Mesenchymal stem cell (in vitro differentiated cells and primary cell): ENCODE measurements at regions not wholly inside any gene's neighbourhood (a gene's known extent, or its start where the extent isn't known, plus 50 kb on each side); places are given as distances from the start of the nearest gene placed in this dataset.

ENCODE experiments used
- DNase-seq: peaks from one replicate; pipeline ENCODE4 v3.0.0-alpha.2; 2013
- H2AFZ ChIP-seq: one replicate; pipeline ENCODE4 v1.6.1; 2013; ENCODE audit warnings: low read depth, mild to moderate bottlenecking, control low read depth, inconsistent platforms, low read length, moderate library complexity
- H2AK5ac ChIP-seq: 2 replicates; pipeline ENCODE4 v1.6.1; 2013; ENCODE audit warnings: low read length, moderate library complexity, mild to moderate bottlenecking, inconsistent platforms; ENCODE audit not compliant: severe bottlenecking
- H2BK120ac ChIP-seq: one replicate; pipeline ENCODE4 v1.6.1; 2013; ENCODE audit warnings: low read depth, mild to moderate bottlenecking, inconsistent platforms, low read length, moderate library complexity
- H2BK12ac ChIP-seq, 2 experiments: one replicate each; pipeline ENCODE4 v1.6.1; 2013; ENCODE audit warnings: inconsistent platforms in 2 of 2, low read length in 2 of 2, mild to moderate bottlenecking in 2 of 2, moderate library complexity in 2 of 2, control low read depth in 1 of 2
- H2BK15ac ChIP-seq: one replicate; pipeline ENCODE4 v1.6.1; 2013; ENCODE audit warnings: mild to moderate bottlenecking, low read depth, inconsistent platforms; ENCODE audit not compliant: poor library complexity, severe bottlenecking
- H2BK5ac ChIP-seq: 2 replicates; pipeline ENCODE4 v1.6.1; 2013; ENCODE audit warnings: low read depth, mild to moderate bottlenecking, low read length, control low read depth, inconsistent platforms; ENCODE audit not compliant: poor library complexity, severe bottlenecking
- H3K14ac ChIP-seq, 2 experiments: one replicate each; pipeline ENCODE4 v1.6.1; 2013; ENCODE audit warnings: inconsistent platforms in 2 of 2, low read length in 2 of 2, control low read depth in 1 of 2, mild to moderate bottlenecking in 1 of 2, moderate library complexity in 1 of 2
- H3K18ac ChIP-seq, 2 experiments: one replicate each; pipeline ENCODE4 v1.6.1; 2013; ENCODE audit warnings: inconsistent platforms in 2 of 2, low read length in 2 of 2, control low read depth in 1 of 2, low read depth in 1 of 2, mild to moderate bottlenecking in 1 of 2
- H3K23ac ChIP-seq, 2 experiments: one replicate each; pipeline ENCODE4 v1.6.1; 2013; ENCODE audit warnings: inconsistent platforms in 2 of 2, low read length in 2 of 2, mild to moderate bottlenecking in 2 of 2, moderate library complexity in 2 of 2, control low read depth in 1 of 2
- H3K27ac ChIP-seq: 2 replicates; pipeline ENCODE4 v1.5.1; 2013; ENCODE audit warnings: mild to moderate bottlenecking, moderate library complexity, low read length, control low read depth, inconsistent platforms; ENCODE audit not compliant: poor library complexity, severe bottlenecking
- H3K27me3 ChIP-seq, 2 experiments: 2 replicates each; pipeline versions ENCODE4 v1.6.1 to v1.7.0; 2013; ENCODE audit warnings: low read length in 2 of 2, mild to moderate bottlenecking in 2 of 2, moderate library complexity in 2 of 2, control low read depth in 1 of 2, inconsistent platforms in 1 of 2; ENCODE audit not compliant: control insufficient read depth in 1 of 2, insufficient read depth in 1 of 2
- H3K36me3 ChIP-seq, 2 experiments: 2 replicates each; pipeline versions ENCODE4 v1.6.1 to v1.7.0; 2013; ENCODE audit warnings: low read length in 2 of 2, control low read depth in 1 of 2, inconsistent platforms in 1 of 2, low read depth in 1 of 2, mild to moderate bottlenecking in 1 of 2; ENCODE audit not compliant: insufficient read depth in 2 of 2, control insufficient read depth in 1 of 2
- H3K4ac ChIP-seq, 2 experiments: one replicate each; pipeline ENCODE4 v1.6.1; 2013; ENCODE audit warnings: inconsistent platforms in 2 of 2, low read length in 2 of 2, mild to moderate bottlenecking in 2 of 2, moderate library complexity in 2 of 2, control low read depth in 1 of 2, low read depth in 1 of 2
- H3K4me1 ChIP-seq: 2 replicates; pipeline ENCODE4 v1.6.1; 2013; ENCODE audit warnings: low read depth, low read length, control low read depth; ENCODE audit not compliant: control insufficient read depth, insufficient read depth
- H3K4me2 ChIP-seq: 2 replicates; pipeline ENCODE4 v1.6.1; 2013; ENCODE audit warnings: low read length, mild to moderate bottlenecking, inconsistent platforms; ENCODE audit not compliant: poor library complexity, severe bottlenecking
- H3K4me3 ChIP-seq, 2 experiments: 2 replicates each; pipeline versions ENCODE4 v1.5.1 to v1.7.0; 2013; ENCODE audit warnings: low read length in 2 of 2, mild to moderate bottlenecking in 2 of 2, control low read depth in 1 of 2, low read depth in 1 of 2; ENCODE audit not compliant: insufficient read depth in 1 of 2
- H3K79me1 ChIP-seq: replicated peaks from 2 replicates; pipeline ENCODE4 v1.6.1; 2013; ENCODE audit warnings: mild to moderate bottlenecking, control low read depth, low read length, inconsistent platforms; ENCODE audit not compliant: poor library complexity, severe bottlenecking
- H3K9ac ChIP-seq: 2 replicates; pipeline ENCODE4 v1.7.0; 2013; ENCODE audit warnings: mild to moderate bottlenecking, low read length, moderate library complexity
- H3K9me3 ChIP-seq: 2 replicates; pipeline ENCODE4 v1.7.0; 2013; ENCODE audit warnings: mild to moderate bottlenecking, low read length; ENCODE audit not compliant: control insufficient read depth
- H4K8ac ChIP-seq: one replicate; pipeline ENCODE4 v1.6.1; 2013; ENCODE audit warnings: inconsistent platforms, mild to moderate bottlenecking, low read length, moderate library complexity
- H4K91ac ChIP-seq: one replicate; pipeline ENCODE4 v1.6.1; 2013; ENCODE audit warnings: mild to moderate bottlenecking, low read length, inconsistent platforms
- WGBS: methylation state at CpG from one replicate; pipeline ENCODE4 v1.1.7; 2013; ENCODE audit warnings: mixed read lengths; 5-methylcytosine and 5-hydroxymethylcytosine counted together

DNA sequence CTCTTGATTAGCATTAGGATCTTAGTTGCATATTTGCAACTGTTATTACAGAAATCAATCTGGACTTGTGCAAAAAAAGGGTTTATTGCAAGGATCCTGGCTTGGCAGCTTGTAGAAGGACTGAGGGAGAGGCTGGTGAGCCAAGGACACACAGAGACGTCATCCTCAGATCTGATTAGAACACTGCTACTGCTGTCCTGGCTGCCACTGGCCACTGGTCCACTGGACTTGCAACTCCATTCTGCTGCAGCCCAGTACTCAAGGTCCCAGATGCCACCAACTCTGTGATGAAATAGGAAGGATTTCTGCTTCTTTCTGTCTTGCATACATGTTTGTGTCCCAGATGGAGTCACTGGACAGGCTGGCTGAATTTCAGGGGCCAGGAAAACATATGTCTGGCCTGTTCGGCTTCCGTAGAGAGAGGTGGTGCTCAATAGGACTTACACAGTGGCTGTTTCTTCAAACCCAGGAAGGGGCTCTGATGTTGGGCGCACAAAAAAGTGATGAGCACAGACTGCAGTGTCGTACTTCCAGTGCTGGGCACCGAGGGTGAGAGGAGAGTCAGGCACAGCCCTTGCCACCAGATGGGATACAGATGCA, 68.9 kb upstream of the SH3PXD2B start:
- no peak for DNase-seq
- Histone ChIP-seq H2BK120ac (no peak overlapping the region), H2BK15ac (no peak overlapping the region), H3K9ac (no peak overlapping the region), H2BK5ac (no peak overlapping the region), H3K4me1 (no peaks in the 10 kb centered on the region), H2AFZ (no peak overlapping the region), H3K23ac (no peak overlapping the region), H3K9me3 (peaks cover 33% of the 10 kb centered on the region), H3K4ac (no peak overlapping the region), H4K91ac (no peak overlapping the region), H3K36me3 (no peaks in the 10 kb centered on the region), H3K4me2 (no peak overlapping the region), H2AK5ac (no peak overlapping the region), H3K14ac (no peak overlapping the region), H3K79me1 (no peaks in the 10 kb centered on the region), H3K27me3 (peaks cover 29 to 35% of the 10 kb centered on the region in 2 experiments), H2BK12ac (no peak overlapping the region), H3K18ac (no peak overlapping the region), H4K8ac (no peak overlapping the region), H3K4me3 (no peak overlapping the region), H3K27ac (no peak overlapping the region)
- 90% methylated on average over 6 of the region's 6 CpGs for WGBS

DNA sequence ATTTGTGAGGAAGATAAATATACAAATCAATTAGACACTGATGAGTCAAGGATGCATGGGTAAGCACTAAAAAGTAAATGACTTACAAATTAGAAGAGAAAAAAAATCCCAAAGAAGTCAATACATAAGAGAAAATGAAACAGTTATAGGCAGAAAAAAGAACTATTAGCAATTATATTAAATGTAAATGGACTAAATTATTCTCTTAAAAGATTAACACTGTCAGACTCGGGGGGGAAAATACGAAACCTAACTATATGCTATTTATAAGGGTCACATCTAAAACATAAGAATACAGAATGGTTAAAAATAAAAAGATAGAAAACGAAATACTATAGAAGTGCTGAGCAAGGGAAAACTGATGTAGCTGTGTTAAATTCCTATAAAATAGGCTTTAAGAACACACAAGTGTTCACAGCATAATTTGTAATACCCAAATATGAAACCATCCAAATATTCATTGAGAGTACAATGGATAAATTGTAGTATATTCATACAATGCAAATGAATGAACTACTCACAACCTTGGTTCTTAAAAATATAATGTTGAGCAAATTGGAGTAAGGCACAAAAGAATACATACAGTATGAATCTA, 67.1 kb upstream of the SH3PXD2B start:
- H3K79me1 ChIP-seq: no peaks in the 10 kb centered on the region
- H2BK12ac ChIP-seq: no peak overlapping the region
- no peak overlapping the region for H2AFZ ChIP-seq
- no CpG with 5 or more reads among the region's 3 CpGs for WGBS
- no peak overlapping the region for H4K8ac ChIP-seq
- peaks cover 47% of the 10 kb centered on the region for H3K9me3 ChIP-seq
- H3K23ac ChIP-seq: no peak overlapping the region
- H3K14ac ChIP-seq: no peak overlapping the region
- H3K27ac ChIP-seq: no peak overlapping the region
- no peak overlapping the region for H3K4me3 ChIP-seq
- peaks cover 11 to 25% of the 10 kb centered on the region in 2 experiments for H3K27me3 ChIP-seq
- no peak overlapping the region for H4K91ac ChIP-seq
- no peak overlapping the region for H2BK120ac ChIP-seq
- no peak overlapping the region for H2BK5ac ChIP-seq
- DNase-seq: no peak
- H3K4me2 ChIP-seq: no peak overlapping the region
- H3K4ac ChIP-seq: no peak overlapping the region
- H3K9ac ChIP-seq: no peak overlapping the region
- no peaks in the 10 kb centered on the region for H3K36me3 ChIP-seq
- H2BK15ac ChIP-seq: no peak overlapping the region
- H3K18ac ChIP-seq: no peak overlapping the region
- H2AK5ac ChIP-seq: no peak overlapping the region
- no peaks in the 10 kb centered on the region for H3K4me1 ChIP-seq

DNA sequence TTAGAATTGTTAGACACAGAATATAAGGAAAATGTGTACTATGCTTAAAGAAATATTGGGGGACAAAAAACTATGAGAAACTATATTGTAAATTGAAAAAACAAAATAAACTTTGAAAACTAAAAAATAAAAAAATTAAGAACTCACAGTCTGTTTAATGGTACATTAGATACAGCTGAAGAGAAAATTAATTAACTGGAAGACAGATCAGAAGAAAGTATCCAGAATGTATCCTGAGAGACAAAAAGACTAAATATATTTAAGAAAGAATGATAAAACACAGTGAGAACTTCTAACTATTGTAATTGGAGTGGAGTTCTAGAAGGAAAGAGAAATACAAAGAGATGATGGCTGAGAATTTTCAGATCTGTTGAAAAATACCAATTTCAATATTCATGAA, 57.6 kb upstream of the SH3PXD2B start:
- H2BK120ac ChIP-seq: no peak overlapping the region
- H2BK15ac ChIP-seq: no peak overlapping the region
- no peak overlapping the region for H3K4me3 ChIP-seq
- no peak overlapping the region for H2BK12ac ChIP-seq
- peaks cover 53% of the 10 kb centered on the region for H3K9me3 ChIP-seq
- H2BK5ac ChIP-seq: no peak overlapping the region
- no peak overlapping the region for H2AFZ ChIP-seq
- H3K27me3 ChIP-seq: peaks cover 25 to 36% of the 10 kb centered on the region in 2 experiments
- no peak overlapping the region for H3K9ac ChIP-seq
- H3K14ac ChIP-seq: no peak overlapping the region
- no peak overlapping the region for H3K18ac ChIP-seq
- no peaks in the 10 kb centered on the region for H3K36me3 ChIP-seq
- H3K4ac ChIP-seq: no peak overlapping the region
- no peak overlapping the region for H2AK5ac ChIP-seq
- no peaks in the 10 kb centered on the region for H3K4me1 ChIP-seq
- H4K91ac ChIP-seq: no peak overlapping the region
- DNase-seq: no peak
- no peak overlapping the region for H4K8ac ChIP-seq
- H3K23ac ChIP-seq: no peak overlapping the region
- H3K27ac ChIP-seq: no peak overlapping the region
- H3K79me1 ChIP-seq: no peaks in the 10 kb centered on the region
- H3K4me2 ChIP-seq: no peak overlapping the region

DNA sequence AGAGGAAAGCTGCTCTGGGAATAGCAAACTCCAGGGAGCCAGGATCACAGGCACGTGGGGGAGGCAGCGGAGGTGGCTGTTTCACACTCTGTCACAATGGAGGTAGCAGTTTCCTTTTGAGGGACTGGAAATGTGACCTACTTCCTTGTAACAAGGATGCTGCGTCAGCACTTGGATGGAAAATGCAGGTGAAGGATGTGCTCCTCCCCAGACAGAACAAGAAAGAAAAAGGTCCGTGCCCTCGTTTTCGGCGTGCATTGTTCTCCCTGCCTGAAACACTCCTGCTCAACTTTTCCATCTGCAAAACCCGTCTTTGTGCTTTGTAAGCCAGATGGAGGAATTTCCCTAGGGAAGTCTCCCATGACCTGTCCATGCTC, 55.1 kb upstream of the SH3PXD2B start:
- no peak overlapping the region for H2BK12ac ChIP-seq
- H3K9ac ChIP-seq: no peak overlapping the region
- no peak overlapping the region for H3K14ac ChIP-seq
- no peak overlapping the region for H2BK120ac ChIP-seq
- H2BK15ac ChIP-seq: no peak overlapping the region
- no peak overlapping the region for H4K91ac ChIP-seq
- H3K4ac ChIP-seq: no peak overlapping the region
- H3K9me3 ChIP-seq: peaks cover 46% of the 10 kb centered on the region
- H3K18ac ChIP-seq: no peak overlapping the region
- no peaks in the 10 kb centered on the region for H3K4me1 ChIP-seq
- H2AK5ac ChIP-seq: no peak overlapping the region
- DNase-seq: no peak
- no peak overlapping the region for H4K8ac ChIP-seq
- no peak overlapping the region for H2BK5ac ChIP-seq
- no peak overlapping the region for H3K4me2 ChIP-seq
- H3K79me1 ChIP-seq: no peaks in the 10 kb centered on the region
- H3K36me3 ChIP-seq: no peaks in the 10 kb centered on the region
- 61% methylated on average over 7 of the region's 8 CpGs for WGBS
- H3K23ac ChIP-seq: no peak overlapping the region
- peaks cover 36 to 54% of the 10 kb centered on the region in 2 experiments for H3K27me3 ChIP-seq
- no peak overlapping the region for H3K27ac ChIP-seq
- no peak overlapping the region for H2AFZ ChIP-seq
- H3K4me3 ChIP-seq: no peak overlapping the region
